Stimulated activated CD4-positive, alpha-beta T cell treated with anti-CD3 and anti-CD28 coated beads, TNF-alpha, amount 100 ng/mL, for 1 hour (primary cell): ENCODE measurements at regions not wholly inside any gene's neighbourhood (a gene's known extent, or its start where the extent isn't known, plus 50 kb on each side); places are given as distances from the start of the nearest gene placed in this dataset.
"Not testable (repeated sequence)": the region's sequence is repeated elsewhere in the genome, so short reads cannot be mapped to it uniquely, and the experiment has no call there.

Experiments
- DNase-seq, 3 donors: peaks; one replicate each; pipeline ENCODE4 v3.0.0-alpha.2; 2020; ENCODE audit warnings: low read depth in 3 of 3, low spot score in 1 of 3

- DNase-seq: no peak
Observed at GRCh38 chr11:38594895-38595294, 1996.9 kb upstream of the RAG2 start.

DNA sequence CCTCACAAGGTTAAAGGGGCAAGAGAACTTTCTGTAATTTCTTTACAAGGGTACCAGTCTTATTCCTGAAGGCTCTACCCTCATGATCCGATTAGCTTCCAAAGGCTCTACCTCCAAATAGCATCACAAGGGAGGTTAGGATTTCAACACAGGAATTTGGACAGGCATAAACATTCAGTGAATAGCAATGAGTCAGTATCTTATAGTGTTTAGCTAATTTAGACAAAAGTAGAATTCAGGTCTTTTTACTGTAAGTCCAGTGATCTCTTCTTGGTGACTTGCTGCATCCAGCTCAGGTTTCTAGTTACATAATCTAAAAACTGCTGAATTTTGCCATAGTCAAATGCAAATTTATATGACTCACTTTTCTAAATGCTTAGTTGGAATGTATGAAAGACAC lies 1995.6 kb upstream of the RAG2 start:
- DNase-seq: no peak

DNA sequence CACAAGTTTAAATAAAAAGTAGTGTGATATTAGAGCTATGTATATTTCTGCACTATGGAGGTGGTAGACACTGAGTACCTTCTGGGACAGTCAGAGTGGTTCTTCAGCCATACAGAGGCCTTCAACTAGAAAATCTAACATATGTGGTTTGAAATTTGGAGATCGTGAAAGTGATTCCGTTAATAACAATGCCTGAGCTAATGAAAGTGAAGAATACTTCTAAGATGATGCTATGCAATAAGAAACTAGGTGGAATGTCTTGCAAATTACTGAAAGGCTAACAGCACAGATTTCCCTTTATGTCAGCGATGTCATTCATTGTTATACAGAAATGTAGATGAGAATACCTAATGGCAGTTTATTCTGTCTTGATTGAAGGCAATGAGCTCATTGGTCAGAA lies 1984.7 kb upstream of the RAG2 start:
- DNase-seq: no peak

GRCh38 chr11:38582151-38582550 lies 1984.1 kb upstream of the RAG2 start:
- no peak for DNase-seq

- no peak for DNase-seq
Observed at GRCh38 chr11:38577769-38578168, 1979.7 kb upstream of the RAG2 start.

DNA sequence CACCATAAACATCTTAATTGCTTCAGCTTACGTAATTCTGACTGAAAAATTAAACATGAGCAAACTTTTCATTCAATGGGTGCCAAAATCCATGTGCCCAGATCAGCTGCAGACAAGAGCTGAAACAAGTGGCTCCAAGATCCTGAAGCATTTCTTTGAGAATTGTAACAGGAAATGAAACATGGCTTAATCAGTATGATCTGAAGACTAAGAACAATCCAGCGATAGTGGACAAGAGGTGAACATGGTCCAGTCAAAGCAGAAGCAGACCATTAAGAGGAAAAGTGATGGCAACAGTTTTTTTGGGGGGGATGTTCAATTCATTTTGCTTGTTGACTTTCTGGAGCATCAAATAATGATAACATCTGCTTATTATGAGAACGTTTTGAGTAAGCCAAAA lies 1964.5 kb upstream of the RAG2 start:
- no peak for DNase-seq

DNA sequence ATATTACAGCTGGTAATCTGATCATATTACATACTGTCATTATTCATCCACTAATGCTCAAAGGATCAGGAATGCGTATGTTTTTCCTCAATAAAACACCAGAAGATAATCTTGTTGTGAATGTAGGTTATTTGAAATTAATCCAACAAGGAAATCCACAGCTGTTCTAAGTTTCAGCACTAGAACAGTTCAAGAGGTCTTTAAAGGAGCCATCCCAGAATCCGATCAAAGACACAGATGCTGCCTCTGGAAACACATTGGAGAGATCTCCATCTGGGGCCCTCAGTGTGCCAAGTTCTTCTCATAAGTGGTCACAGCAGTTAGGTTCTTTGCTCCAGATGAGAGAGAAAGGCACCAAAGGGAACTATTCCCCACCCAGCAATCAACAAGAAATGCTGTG lies 1955.1 kb upstream of the RAG2 start:
- DNase-seq: no peak

DNA sequence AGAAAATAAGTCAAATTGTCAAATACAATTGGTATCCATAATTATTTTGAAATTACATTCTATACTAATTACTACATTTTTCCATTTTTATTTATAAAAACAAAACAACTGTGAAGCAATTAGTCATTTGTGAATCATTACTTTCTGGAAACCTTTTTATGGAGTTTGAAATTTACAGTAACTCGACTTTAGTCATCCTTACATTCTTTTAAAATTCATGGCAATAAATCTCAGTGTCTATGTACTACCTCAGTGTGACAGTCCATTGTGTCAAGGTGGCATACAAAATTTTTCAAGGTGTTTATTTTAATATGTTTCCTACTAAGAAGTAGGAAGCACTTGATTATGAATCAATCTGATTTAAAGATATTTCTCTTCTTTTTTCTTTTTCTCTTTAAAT lies 1949.4 kb upstream of the RAG2 start:
- DNase-seq: no peak

GRCh38 chr11:38543986-38544385 lies 1946.0 kb upstream of the RAG2 start:
- DNase-seq: no peak

DNA sequence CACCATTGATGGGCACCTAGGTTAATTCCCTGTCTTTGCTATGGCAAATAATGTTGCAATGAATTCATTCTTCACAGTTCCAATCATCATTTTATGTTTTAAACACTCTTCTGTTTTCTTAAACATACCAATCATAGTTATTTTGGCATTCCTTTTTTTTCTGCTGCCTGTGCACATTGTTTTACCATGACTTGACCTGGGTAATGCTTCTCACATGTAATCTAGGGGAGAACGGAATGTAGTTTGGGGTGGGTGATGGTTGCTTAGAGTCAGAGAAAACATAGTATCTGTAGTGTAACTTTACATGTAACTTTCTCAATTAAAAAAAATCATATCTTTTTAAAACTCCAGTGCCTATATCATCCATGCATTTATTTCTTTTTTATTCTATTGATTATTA lies 1945.3 kb upstream of the RAG2 start:
- DNase-seq: no peak

GRCh38 chr11:38538866-38539680 lies 1941.0 kb upstream of the RAG2 start:
- DNase-seq: no peak

DNA sequence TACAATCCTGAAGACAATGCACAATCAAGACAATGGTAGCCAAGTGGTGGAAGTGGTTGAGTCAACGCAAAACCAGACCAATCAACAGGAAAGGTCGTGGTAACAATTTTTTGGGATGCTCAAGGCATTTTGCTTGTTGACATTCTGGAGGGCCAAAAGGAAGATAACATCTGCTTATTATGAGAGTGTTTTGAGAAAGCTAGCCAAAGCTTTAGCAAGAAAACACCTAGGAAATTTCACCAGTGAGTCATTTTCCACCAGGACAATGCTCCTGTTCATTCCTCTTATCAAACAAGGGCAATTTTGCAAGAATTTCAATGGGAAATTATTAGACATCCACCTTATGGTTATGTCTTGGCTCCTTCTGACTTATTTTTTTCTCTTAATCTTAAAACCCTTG lies 1932.2 kb upstream of the RAG2 start:
- no peak for DNase-seq

DNA sequence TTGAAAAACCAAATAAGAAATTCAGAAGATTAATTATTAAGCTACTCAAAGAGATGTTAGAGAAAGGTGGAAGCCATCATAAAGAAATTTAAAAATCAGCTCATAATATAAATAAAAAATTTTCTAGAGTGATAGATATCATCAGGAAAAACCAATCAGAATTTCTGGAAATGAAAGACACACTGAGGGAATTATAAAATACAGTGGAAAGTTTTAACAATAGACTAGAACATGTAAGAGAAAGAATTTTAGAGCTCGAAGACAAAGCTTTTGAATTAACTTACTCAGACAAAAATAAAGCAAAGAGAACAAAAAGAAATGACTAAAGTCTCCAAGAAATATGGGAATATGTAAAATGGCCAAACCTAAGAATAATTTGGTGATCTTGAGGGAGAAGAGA lies 1926.9 kb upstream of the RAG2 start:
- no peak for DNase-seq

DNA sequence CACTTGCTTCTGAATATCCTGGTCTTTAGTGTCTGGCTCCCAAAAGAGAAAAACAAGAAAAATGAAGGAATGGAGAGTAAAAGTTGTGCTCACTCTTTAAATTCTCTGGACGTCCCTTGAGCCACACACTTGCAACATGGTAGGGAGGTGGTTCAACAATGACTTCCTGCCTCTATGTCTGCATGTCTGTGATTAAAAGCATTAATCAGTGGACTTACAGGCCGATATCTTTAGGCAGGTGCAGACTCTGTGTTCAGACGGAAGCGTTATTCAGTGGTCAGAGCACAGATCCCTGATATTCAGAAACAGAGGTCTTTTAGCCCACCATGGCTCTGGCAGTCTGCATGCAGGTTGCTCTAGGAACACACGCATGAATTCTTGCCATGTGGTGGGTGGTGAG lies 1920.0 kb upstream of the RAG2 start:
- DNase-seq: no peak

DNA sequence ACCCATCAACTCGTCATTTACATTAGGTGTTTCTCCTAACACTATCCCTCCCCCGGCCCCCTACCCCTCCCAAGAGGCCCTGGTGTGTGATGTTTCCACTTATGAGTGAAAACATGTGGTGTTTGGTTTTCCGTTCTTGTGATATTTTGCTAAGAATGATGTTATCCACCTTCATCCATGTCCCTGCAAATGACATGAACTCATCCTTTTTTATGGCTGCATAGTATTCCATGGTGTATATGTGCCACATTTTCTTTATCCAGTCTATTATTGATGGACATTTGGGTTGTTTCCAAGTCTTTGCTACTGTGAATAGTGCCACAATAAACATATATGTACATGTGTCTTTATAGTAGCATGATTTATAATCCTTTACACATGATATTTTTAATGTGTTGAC lies 1914.8 kb upstream of the RAG2 start:
- DNase-seq: not testable (repeated sequence)

- DNase-seq: no peak
Observed at GRCh38 chr11:38510041-38510440, 1912.0 kb upstream of the RAG2 start.

GRCh38 chr11:38503876-38504275 lies 1905.8 kb upstream of the RAG2 start:
- DNase-seq: no peak

DNA sequence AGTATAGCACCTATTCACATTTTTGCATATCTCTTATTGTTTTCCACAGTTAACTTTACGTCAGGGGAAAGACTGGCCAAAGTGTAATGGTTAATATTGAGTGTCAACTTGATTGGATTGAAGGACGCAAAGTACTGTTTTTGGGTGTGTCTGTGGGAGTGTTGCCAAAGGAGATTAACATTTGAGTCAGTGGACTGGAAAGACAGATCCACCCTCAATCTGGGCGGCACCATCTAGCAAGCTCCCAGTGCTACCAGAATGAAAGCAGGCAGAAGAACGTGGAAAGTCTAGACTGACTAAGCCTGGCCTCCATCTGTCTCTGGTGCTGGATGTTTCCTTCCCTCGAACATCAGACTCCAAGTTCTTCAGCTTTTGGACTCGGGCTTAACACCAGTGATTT lies 1900.7 kb upstream of the RAG2 start:
- DNase-seq: no peak

DNA sequence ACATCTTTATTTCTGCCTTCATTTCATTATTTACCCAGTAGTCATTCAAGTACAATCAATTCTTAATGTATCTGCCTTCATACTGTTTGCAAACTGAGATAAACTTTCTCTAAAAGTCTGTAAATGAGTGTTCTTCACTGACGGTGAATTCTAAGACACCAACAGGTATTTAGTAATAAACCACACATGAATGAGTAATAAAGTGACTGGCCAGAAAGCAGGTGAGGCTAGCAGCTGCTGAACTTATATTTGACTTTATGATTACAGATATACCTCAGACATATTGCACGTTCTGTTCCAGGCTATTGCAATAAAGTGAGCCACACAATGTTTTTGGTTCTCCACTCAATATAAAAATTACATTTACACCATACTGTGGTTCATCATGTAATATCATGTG lies 1894.0 kb upstream of the RAG2 start:
- DNase-seq: no peak

GRCh38 chr11:38481391-38481790 lies 1883.4 kb upstream of the RAG2 start:
- no peak for DNase-seq

DNA sequence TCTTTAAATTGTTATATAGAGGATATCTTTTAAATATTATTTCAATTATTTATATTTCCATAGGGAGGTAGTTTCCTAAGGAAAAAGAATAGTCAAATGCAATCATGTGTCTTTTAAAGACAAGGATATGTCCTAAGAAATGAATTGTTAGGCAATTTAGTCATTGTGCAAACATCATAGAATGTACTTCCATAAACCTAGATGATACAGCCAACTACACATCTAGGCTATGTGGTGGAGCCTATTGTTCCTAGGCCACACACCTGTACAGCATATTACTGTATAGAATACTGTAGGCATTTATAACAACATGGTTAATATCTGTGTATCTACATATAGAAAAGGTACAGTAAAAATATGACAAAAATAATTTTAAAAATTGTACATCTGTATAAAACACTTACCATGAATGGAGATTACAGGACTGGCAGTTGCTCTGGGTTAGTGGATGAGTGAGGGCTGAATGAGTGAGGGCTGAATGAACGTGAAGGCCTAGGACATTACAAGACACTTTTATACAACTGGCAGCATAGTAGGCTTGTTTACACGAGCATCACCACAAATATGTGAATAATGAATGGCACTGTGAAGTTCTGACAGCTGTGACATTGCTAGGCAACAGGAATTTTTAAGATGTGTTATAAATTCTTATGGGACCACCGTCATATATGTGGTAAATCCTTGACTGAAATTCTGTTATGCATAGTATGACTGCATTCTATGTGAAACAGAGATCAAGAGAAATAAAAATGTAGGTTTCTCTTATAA lies 1879.0 kb upstream of the RAG2 start:
- no peak for DNase-seq

DNA sequence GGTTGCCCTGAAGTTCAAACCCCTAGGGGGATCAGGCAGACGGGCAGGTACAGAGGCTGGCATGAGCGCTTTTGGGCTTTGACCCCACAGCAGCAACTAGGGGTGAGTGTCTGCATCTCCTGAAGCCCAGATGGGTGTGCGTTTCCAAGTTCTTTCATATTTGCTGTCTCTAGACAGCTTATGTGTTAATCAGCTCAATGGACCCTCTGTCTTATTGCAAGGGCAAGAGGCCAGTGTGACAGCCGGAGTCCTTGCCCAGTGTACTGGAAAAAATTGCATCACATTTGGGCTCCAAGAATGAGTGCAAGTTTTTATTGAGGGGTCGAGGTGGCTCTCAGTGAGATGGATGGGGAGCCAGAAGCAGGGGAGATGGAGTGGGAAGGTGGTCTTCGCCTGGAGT lies 1863.7 kb upstream of the RAG2 start:
- no peak for DNase-seq

DNA sequence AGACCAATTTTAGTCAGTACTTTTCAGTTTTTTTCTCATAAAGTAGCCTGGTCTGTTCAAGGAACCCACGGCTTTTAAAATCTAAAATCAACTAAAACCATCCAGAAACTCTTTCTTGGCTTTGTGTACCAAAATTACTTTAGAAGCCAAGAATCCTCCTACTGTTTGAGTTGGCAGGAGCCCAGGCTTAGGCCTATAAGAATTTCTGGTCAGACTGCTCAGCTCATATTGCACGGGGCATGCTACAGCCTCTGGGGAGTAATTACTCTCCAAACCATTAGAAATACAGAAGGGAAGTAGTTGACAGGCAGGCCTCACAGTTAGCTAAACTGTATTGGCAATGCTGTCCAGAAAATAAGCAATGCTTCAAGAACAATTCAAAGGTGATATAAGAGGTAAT lies 1862.9 kb upstream of the RAG2 start:
- no peak for DNase-seq
